Astrocyte of the cerebellum (primary cell): ENCODE measurements at regions not wholly inside any gene's neighbourhood (a gene's known extent, or its start where the extent isn't known, plus 50 kb on each side); places are given as distances from the start of the nearest gene placed in this dataset.

Experiments
- DNase-seq: peaks from one replicate; pipeline ENCODE4 v3.0.0-alpha.2; 2011; ENCODE audit warnings: low read depth
- H3K4me3 ChIP-seq: 2 replicates; pipeline ENCODE4 v1.5.1; 2011; ENCODE audit warnings: mild to moderate bottlenecking, low read depth, low read length, moderate library complexity
- CTCF ChIP-seq: IDR thresholded peaks from 2 replicates; pipeline ENCODE4 v1.5.1; 2012; ENCODE audit warnings: low read length, low read depth, moderate library complexity, mild to moderate bottlenecking; ENCODE audit errors: missing control alignments
- in situ Hi-C: cut with HindIII; loops from 2 replicates; pipeline ENCODE4 v1.10.0; 2017; ENCODE audit warnings: low sequenced_read_pairs

GRCh38 chr5:174287761-174288160 lies 242.3 kb downstream of the NSG2 start:
- TF ChIP-seq CTCF: no peak
- in situ Hi-C loops: no loop called here
- H3K4me3 ChIP-seq: no peak overlapping the region
- no peak for DNase-seq

GRCh38 chr5:174288439-174288838 lies 242.9 kb downstream of the NSG2 start:
- DNase-seq: no peak
- in situ Hi-C loops: no loop called here
- TF ChIP-seq CTCF: no peak
- H3K4me3 ChIP-seq: no peak overlapping the region

GRCh38 chr5:174291162-174291561 lies 245.7 kb downstream of the NSG2 start:
- in situ Hi-C loops: no loop called here
- no peak for TF ChIP-seq CTCF
- H3K4me3 ChIP-seq: no peak overlapping the region
- DNase-seq: no peak

GRCh38 chr5:174292348-174292747 lies 246.8 kb downstream of the NSG2 start:
- in situ Hi-C loops: no loop called here
- H3K4me3 ChIP-seq: no peak overlapping the region
- no peak for TF ChIP-seq CTCF
- DNase-seq: no peak

DNA sequence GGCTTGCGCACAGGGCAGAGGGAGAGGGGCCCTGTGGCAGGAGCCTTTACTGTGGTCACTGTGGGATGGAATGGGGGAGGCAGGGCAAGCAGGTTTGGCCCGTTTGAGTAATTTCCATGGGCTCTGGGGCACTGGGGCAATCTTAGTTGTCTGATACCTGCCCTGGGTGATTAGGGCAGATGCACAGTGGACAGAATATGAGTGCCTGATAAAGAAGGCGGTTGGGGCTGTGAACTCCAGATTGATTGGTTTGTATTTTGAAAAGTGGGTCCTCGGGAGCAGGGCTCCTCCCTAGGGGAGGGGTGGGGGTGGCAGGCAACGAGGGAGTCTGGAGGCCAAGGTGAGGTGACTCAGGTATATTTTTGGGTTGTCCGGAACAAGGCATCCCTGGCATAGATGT lies 247.5 kb downstream of the NSG2 start:
- DNase-seq: no peak
- no peak overlapping the region for H3K4me3 ChIP-seq
- in situ Hi-C loops: no loop called here
- no peak for TF ChIP-seq CTCF

- DNase-seq: no peak
- no peak for TF ChIP-seq CTCF
- in situ Hi-C loops: no loop called here
- H3K4me3 ChIP-seq: no peak overlapping the region
Observed at GRCh38 chr5:174293481-174293880, 248.0 kb downstream of the NSG2 start.
